HG02678 (cell line): ENCODE measurements at regions not wholly inside any gene's neighbourhood (a gene's known extent, or its start where the extent isn't known, plus 50 kb on each side); places are given as distances from the start of the nearest gene placed in this dataset.
"Not testable (repeated sequence)": the region's sequence is repeated elsewhere in the genome, so short reads cannot be mapped to it uniquely, and the experiment has no call there.

Experiments
- ATAC-seq: cut with Tn5 transposase; IDR thresholded peaks from one replicate; pipeline ENCODE4 v1.9.1; 2021; ENCODE audit warnings: mild to moderate bottlenecking, moderate library complexity; ENCODE audit not compliant: unreplicated experiment

DNA sequence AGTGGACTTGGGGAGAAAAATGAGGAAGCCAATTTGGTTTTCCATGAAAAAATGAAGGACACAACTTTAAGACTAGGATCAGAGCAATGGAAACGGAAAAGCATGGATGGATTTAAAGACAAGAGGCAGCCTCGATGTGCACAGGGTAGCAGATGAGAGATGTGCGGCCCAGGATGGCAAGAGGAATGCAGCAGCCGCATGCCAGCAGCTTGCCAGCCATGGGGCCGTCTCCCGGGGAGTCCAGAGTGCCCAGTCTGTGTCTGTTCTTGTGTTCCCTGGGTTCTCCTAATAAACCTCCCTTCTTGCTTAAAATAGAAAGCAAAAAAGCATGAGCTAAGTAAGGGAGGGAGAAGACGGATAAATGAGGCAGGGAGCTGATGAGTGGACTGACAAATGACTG, 68.0 kb upstream of the IQSEC1 start:
- ATAC-seq = no peak

- no peak for ATAC-seq
Observed at GRCh38 chr3:13140596-13140995, 67.4 kb upstream of the IQSEC1 start.

DNA sequence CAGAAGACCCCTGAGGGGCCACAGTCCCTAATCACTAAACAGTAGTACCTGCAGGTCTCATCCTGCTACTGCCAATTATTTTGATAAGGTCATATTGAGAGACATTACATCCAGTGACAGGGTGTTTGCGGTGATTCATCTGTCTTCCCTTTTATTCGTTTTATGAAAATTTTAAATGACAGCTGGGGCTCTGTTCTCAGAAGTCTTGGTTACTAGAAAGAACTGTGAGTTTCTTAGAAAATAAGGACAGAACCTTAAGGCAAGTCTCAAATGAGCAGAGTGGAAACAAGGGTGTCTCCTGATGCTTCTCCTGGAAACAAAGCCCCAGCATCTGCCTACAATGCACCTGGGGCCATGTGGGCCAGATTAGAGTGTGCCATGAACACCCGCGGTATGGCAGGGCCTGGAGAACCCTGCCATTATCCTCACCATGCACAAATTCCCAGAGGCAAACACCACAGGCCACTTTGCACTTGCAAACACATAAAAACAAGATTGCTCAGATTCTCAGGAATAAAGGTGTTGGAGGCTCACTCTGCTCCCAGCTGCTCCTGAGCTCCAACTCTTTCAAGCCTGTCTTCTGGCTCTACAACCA, 66.3 kb upstream of the IQSEC1 start:
- no peak for ATAC-seq

DNA sequence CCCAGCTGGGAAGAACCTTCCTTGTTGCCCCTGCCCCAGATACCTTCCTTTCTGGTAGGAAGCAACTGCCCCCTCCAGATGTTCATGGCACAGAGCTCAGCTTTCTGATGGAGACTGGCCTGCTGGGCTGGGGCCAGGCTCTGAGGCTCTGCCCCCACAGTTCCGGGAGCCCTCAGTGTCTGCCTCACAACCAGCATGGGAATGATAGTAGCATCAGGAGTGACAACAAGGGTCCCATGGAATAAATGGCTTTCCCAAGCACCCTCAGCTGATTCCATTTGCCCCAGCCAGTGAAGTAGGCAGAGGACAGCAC, 65.6 kb upstream of the IQSEC1 start:
- no peak for ATAC-seq

- ATAC-seq = no peak
Observed at GRCh38 chr3:13137941-13138832, 65.0 kb upstream of the IQSEC1 start.

DNA sequence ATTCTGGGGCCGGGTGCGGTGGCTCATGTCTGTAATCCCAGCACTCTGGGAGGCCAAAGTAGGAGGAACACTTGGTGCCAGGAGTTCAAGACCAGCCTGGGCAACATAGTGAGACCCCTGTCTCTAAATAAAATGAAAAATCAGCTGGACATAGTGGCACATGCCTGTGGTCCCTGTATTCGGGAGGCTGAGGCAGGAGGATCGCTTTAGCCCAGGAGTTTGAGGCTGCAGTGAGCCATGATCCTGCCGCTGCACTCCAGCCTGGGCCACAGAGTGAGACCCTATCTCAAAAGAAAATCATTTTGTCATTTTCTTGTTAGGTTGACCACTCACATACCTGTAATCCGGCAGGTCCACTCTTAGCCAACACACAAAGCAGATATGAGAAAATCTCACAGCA, 63.6 kb upstream of the IQSEC1 start:
- ATAC-seq = not testable (repeated sequence)

DNA sequence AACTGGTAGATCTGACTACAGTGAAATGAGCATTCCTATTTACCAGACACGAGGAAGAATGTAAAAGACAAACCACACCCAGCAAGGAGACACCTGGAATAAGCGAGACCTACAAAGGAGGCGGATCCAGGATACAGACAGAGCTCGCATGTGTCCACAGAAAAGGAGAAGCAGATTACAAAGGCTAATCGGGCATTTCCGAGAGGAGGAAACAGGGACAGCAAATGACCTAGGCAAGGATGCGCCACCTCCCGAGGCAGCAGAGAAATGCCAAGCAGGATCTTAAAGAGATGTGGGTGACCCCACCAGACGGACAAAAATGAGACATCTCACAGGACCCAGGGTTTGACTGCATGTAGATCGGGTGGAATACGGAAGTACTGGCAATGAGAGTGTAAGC, 63.2 kb upstream of the IQSEC1 start:
- no peak for ATAC-seq

- ATAC-seq = no peak
Observed at GRCh38 chr3:13135811-13136321, 62.6 kb upstream of the IQSEC1 start.

- no peak for ATAC-seq
Observed at GRCh38 chr3:13135251-13135810, 62.1 kb upstream of the IQSEC1 start.

DNA sequence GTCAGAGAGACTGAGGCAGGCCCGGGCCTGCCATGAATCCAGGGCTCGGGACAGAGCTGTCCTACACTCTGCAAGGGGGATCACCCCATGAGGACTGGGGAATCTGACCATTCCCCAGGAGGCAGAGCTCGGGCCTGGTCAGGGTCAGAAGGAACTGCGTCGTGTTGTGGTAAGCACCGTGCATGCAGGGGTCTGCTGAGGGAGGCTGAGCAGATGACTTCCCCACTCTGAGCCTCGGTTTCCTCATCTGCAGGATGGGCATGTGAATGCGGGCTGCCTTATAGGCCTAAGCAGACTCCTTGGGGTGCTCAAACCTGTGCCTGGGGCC, 61.6 kb upstream of the IQSEC1 start:
- ATAC-seq = no peak

DNA sequence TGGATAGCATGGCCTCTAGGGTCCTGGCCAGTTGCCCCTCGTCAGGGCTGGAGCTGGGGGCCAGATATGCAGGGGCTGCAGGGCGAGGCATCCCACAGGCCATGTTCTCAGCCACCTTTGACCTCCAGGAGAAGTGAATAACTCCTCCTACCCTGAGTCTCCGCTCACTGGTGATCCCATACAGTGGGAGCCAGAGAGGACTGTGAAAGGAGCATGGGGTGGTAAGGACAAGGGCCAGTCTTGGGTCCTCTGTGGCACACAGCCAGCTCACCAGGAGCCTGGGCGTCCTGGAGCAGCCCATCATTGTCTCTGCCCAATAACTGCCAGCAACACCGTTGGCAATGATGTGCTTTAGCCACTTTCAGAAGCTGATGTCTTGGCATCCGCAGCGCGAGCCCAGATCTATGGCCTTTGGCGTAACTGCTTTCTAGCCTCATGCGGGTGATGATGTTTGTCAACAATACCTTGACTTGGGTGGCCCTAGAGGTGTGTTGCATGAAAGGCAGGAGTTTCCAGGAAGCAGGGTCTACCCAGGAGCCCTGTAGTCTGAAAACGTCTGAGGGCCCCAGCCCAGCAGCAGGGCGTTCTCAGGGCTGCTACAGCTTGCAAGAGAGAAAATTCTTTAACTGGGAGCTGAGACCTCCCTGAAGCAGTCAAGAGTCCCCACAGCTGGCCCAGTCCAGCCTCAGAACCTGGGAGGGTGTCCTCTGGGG, 61.1 kb upstream of the IQSEC1 start:
- no peak for ATAC-seq

- ATAC-seq = no peak
Observed at GRCh38 chr3:13133471-13133981, 60.3 kb upstream of the IQSEC1 start.

GRCh38 chr3:13132731-13133410, 59.6 kb upstream of the IQSEC1 start:
- no peak for ATAC-seq

- ATAC-seq = no peak
Observed at GRCh38 chr3:13132281-13132680, 59.1 kb upstream of the IQSEC1 start.

DNA sequence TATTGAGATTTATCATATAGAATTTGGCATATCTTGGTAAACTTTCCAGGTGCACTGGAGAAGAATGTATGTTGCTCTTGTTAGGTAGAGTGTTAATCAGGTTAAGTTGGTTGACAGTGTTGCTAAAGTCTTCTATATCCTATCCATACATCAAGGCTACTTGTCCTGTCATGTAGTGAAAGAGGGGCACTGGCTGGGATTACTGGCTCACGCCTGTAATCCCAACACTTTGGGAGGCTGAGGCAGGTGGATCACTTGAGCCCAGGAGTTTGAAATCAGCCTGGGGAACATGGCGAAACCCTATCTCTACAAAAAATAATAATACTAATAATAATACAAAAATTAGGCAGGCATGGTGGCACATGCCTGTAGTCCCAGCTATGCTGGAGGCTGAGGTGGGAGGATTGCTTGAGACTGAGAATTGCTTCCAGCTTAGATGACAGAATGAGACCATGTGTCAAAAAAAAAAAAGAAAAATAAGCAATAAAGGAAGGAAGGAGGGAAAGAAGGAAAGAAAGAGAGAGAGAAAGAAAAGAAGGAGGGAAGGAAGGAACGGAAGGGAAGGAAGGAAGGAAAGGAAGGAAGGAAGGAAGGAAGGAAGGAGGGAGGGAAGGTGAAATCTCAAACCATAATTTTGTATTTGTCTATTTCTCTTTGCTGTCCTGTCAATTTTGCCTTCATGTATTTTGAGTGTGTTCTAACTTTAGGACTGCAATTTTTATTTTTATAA, 57.4 kb upstream of the IQSEC1 start:
- no peak for ATAC-seq

DNA sequence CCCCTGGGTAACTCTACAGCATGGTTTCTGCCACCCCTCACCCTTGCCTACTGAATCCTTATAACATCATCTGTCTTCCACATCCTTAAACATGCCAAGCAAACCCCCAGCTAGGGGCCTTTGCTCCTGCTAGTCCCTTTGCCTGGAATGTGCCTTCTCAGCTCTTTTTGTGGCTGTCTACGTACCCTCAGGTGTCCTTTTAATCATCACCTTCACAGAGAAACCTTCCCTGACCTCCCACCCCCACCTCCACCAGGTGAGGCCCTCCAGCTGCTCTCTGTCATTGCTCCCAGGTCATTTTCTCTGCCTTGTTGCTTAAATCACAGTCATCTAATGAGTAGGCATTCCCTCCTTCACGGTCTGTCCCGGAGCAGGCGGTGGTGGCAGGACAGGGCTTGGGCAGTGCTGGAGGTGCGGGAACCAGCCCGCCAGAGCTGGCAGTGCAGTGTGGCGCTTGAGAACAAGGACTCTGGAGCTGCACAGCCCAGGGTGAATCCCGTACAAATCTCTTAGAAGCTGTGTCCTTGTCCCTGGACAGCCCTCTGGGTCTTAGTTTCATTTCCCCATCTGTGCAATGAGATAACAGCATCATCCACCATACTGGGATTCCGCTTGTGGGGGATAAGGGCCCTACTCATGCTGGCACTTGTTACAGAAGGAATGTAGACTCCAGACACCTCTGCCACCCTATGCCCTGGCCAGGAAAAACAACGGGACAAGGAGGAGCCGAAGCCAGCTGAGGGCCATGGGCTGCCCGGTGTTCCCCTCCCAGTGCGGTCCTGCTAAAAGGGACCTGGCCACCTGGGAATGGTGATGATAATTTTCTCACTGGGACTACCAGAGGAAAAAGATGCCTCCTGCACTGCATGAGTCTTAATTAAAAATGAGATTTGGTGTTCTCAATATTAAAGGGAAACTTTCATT, 52.1 kb upstream of the IQSEC1 start:
- no peak for ATAC-seq

GRCh38 chr3:13124631-13125030, 51.4 kb upstream of the IQSEC1 start:
- ATAC-seq = no peak

DNA sequence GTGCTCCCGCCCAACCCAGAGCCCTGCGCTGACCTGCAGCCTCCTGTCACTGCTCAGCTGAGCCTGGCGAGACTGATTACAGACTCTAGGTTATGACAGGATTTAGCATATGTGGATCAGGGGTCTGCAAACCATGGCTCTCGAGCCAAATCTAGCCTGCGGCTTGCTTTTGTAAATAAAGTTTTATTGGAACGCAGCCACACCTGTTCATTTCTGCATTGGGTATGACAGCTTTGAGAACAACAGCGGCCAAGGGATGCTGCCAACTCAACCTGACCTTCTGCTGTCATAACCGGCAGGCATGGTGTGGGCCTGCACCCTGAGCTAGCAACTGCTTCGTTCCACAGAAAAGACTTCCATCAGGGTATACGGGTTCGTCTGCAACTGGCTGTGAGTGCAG, 50.5 kb upstream of the IQSEC1 start:
- ATAC-seq = no peak

GRCh38 chr3:13123013-13123654, 49.9 kb upstream of the IQSEC1 start:
- ATAC-seq = no peak
